CD4-positive, alpha-beta T cell treated with Interleukin-4 for 1 hour (primary cell): ENCODE measurements at regions not wholly inside any gene's neighbourhood (a gene's known extent, or its start where the extent isn't known, plus 50 kb on each side); places are given as distances from the start of the nearest gene placed in this dataset.
"Not testable (repeated sequence)": the region's sequence is repeated elsewhere in the genome, so short reads cannot be mapped to it uniquely, and the experiment has no call there.

Experiments
- DNase-seq, 2 donors: peaks; one replicate each; pipeline ENCODE4 v3.0.0-alpha.2; 2020 to 2022

DNA sequence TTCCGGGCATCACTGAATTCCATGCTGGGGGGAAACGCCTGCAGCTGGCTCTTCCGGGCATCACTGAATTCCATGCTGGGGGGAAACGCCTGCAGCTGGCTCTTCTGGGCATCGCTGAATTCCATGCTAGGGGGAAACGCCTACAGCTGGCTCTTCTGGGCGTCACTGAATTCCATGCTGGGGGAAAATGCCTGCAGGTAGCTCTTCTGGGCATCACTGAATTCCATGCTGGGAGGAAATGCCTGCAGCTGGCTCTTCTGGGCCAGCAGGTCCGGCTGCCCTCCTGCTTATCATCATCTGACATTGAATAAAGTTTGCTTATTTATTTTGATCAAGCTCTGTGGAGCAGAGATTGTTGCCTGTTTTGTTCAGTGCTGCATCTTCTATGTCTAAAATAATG, 355.1 kb downstream of the SMOC2 start:
- DNase-seq: no peak

DNA sequence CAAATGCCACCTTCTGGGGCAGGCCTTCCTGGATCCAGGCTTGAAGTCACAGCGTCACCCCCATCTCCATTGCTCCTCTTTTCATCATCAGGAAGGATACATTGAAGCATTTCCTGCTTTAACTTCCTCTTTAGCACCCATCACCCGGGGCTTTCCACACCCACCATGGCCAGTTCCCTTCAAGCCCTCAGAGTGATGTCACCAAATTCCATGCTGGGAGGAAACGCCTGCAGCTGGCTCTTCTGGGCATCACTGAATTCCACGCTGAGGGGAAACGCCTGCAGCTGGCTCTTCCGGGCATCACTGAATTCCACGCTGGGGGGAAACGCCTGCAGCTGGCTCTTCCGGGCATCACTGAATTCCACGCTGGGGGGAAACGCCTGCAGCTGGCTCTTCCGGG, 354.6 kb downstream of the SMOC2 start:
- not testable (repeated sequence) for DNase-seq

DNA sequence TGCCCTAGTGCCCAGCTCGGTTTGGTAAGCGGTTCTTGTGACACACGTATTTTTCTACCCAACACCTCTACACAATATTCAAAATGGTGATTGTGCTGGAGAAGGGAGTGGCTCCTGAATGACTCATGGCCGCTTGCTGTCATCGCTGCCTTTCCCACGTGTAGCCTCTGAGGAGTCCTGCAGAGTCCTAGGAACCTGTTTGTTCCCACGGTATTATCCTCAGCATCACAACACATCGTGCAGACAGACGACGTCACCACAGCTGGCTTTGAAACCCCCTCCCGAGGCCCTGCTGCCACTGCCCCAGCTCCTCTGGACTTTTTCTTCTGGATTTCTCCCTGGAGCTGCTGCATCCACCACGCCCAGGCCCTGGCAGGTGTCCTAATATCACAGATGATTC, 353.5 kb downstream of the SMOC2 start:
- DNase-seq: no peak

DNA sequence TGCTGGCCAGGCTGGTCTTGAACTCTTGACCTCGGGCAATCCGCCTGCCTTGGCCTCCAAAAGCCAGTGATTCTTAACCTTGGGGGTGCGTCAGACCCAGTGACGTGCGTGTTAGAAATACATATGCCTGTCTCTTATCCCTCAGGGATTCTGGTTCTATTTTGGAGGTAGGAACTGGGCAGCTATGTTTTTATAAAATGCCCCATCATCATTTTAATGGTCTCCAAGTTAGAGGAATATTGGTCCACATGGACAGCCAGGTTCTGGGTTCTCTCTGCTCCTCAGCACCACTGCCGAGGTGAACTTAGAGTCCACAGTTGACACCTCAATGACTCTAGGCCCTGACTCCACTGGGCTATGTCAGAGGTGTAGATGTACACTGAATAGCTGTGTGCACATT, 352.7 kb downstream of the SMOC2 start:
- no peak for DNase-seq

DNA sequence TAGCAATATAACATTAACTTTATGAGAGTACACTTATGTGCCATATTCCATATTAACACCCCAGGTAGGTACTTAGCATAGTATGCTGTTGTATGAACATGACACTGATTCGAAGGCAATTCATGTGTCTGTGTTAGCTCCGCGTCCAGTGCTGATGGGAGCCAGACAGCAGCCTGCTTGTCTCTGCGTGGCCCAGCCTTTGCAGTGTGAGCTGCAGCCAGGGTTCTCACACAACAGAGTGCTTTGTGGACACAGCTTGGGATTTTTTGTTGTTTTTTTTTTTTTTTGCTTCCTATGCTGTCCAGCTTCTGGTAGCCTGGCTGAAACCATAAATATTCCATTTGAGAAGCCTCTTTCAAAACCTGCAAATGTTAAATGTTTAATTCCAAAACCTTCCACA, 350.9 kb downstream of the SMOC2 start:
- no peak for DNase-seq

DNA sequence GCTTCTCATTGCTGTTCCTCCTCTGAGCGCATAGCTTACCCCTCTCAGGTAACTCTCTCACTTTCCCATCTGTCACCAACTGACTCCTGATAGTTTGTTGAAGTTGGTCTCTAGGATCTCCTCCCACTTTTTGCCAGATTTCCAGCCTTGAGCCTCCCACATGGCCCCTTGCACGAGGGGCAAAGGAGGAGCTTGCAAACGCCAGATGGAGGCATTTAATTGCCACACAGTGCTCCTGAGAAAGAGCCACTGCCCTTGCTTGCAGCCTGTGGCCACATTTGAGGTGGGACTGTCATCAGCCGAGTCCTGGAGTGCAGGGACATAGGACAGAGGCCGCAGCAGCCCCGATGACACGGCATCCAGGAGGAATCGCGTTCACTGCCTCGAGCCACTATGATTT, 348.7 kb downstream of the SMOC2 start:
- DNase-seq: no peak

DNA sequence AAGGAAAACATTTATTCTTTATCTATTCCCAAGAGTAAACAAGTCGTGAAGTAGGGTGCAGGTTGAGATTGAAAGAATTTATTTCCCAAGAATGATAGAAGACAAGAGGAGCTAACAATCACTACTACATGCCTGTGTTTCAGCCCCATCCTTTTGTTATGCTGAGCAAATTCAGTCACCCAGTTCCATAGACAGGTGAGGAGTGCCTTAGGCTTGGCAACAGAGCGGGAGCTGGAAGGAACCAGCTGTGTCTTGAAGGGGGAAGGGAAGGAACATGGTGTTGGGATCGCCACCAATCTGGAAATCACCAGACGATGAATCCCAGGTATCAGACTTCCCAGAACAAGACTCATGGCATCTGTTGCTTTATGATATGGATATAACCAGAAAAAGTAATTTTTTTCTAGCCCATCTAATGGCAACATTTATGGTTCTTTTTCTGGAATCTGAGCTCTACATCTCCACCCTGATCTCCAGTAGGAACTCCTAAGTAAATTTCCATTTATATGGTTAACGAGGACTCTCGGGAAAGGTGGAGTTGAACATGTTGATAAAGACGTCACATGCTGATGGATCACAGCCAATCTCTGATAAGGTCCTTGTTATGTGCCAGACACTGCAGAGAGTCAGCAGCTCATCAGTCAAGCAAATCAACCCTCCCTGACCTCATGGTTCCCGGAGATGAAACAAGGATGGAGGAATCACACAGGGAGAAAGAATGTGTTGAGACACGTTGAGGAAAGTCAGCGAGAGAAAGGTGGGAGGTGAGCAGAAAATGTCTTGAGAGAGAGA, 344.9 kb downstream of the SMOC2 start:
- no peak for DNase-seq

DNA sequence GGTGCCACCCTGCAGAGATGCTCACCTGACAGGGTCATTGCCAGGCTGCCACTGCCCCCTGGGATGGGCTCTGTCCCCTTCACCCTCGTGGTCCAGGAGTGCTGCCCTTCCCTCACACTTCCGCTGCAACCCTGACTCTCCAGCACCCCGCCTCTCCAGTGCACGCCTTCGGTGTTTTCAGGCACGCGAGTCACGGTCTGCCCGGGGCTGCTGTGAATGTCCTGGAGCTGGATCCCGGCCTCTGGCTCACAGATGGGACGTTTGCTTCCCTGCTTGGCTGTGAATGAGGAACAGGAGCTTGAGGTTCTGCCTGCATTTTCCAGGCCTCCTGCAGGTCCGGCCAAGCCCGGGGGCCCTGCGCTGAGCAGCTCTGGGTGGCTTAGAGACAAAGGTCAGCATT, 343.4 kb downstream of the SMOC2 start:
- no peak for DNase-seq

DNA sequence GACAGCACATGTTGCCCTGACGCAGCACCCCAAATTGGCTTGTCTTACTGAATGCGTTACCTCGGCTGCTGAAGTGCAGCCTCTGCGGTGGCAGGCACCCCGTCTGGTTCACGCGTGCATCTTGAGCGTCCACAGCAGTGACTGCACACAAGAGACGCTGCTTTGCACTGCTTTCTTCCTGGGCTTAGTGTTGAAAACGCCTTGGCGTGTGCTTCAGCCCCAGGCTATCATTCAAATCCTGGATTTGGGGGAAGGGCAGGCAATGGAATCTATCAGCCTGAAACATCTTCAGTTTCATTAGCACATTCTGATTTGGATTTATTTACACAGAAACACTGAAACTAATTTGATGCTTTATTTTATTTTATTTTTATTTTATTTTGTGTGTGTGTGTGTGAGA, 342.7 kb downstream of the SMOC2 start:
- no peak for DNase-seq

DNA sequence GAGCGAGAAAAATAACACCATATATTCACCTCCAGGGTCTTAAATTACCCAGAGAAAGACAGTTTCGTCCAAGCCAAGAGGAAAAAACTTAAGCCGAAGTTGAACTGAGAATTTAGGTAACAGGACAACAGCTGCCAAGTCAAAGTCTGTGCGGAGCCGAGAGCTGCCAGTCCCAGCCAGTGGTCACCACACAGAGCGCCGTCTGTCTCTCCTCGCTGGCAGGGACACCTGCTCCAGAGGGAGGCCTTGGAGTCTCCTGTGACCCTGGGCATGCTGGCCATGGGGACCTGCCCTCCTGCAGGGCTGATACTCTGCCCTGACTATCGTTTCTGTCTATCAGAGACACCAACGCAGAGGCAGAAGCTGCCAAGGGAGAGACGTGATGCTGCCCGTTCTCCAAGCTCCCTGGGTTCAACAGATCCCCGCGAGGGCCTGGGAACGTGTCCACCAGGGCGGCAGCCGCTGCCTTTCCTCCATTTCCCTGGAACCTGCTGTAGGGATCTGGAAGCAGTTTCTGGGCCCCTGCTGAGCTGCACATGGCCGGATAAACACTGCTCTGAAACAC, 341.3 kb downstream of the SMOC2 start:
- no peak for DNase-seq

DNA sequence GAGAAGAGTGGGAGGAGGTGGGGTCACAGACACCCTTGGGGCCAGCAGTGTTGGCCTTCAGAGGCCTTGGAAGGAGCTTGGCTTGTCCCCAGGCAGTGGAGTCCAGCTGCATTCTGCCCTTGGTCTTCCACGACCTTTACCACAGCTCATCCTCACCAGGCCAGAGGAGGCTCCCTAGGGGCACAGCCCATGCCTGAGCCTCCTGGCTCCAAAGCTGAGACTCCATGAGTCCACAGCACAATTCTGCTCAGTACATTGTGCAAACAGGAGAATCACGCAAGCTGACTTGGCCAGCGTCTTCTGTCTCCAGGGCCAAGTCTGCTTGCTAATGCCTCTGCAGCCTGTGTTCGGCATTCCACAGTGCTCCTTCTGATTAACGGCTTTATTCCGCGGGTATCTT, 337.2 kb downstream of the SMOC2 start:
- DNase-seq: no peak

DNA sequence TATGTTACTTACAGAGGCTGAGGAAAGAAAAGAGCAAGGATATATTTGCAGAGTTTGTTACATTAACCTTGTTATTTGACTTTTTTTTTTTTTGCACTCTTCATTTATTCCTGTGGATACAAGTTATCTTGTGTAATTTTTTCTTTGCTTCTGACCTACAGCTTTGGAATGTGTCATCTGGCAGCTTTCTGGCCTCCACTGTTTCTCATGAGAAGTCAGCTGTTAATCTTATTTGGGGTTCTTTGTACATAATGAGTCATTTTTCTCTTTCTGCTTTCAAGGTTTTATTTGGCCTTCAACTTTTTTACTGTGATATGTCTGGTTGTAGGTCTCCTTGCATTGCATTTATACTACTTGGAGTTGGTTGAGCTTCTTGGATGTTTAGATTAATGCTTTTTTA, 333.4 kb downstream of the SMOC2 start:
- DNase-seq: no peak

DNA sequence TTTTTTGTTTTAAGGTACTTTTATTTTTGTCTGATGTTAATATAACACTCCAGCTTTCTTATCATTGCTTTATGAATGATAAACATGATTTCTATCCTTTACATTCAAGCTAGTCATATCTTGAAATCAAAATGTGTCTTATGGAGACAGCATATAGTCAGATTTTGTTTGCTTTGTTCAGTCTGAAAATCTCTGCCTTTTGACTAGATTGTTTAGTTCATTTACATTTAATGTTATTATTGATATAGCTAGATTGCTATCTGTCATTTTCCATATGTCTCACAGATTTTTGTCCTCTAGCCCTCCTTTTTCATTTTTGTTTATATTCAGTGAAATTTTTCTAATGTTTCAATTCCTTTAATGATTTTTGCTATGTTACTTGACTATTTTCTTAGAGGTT, 332.8 kb downstream of the SMOC2 start:
- no peak for DNase-seq

DNA sequence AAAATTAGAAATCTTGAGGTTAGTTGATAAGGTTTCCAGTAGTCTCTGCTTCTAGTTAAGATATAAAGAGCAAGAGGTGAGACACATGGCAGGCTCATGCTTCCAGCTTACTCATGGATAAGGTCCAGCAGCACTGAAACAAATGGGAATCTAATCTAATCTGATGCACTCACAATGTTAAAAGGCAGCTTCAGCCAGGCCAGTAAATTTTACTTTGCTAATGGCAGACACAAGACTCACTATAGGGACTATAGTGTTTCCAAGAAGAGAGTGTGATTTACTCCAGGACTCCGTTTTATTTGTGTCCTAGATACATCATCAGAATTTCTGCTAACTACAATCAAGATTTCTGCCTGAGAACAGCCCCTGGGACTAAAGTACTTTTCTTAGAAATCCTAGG, 324.8 kb downstream of the SMOC2 start:
- DNase-seq: no peak

DNA sequence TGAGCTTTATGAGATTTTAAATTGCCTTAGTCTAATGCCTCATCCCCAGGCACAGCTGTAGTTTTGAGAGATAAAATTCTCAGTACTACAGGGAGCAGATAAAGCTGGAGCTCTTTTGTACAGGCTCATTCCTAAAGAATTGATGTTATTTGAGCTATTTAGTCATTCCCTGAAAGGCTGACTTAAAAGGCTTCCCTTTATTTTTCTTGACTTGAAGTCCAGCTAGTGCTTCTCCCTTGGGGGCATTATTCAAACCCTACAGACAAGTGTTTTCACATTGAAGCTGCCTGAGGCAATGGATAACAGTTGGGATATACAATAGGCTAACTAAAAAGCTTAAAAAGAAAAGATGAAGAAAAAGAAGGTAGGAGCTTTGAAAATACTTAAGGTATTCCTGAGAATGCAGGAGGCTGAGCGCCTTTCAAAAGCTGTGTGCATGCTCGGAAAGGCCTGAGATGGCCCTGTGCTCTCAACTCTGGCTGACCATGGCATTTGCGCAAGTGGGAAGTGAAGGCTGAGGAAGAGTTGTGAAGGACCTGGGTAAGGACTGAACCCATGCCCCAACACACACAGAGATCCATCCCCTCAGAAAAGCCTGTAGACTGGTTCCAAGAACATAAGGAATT, 315.1 kb downstream of the SMOC2 start:
- no peak for DNase-seq

DNA sequence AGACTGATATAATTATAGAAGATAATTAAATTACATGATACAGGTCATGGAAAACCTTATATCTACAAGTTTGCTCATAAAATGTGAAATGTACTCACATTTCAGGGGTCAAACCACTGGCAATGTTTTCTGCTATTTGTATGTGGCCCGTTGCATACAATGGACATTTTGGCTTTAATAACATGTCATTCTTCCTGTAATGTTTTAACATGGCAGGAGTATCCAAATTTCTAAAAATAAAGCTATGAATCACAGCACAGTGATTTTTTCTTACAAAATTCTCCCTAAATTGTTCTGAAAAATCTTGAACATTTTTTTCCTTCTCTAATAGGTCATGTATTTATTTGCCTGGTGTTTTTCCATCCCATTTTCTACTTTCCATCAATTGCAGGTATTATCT, 305.7 kb downstream of the SMOC2 start:
- DNase-seq: no peak

DNA sequence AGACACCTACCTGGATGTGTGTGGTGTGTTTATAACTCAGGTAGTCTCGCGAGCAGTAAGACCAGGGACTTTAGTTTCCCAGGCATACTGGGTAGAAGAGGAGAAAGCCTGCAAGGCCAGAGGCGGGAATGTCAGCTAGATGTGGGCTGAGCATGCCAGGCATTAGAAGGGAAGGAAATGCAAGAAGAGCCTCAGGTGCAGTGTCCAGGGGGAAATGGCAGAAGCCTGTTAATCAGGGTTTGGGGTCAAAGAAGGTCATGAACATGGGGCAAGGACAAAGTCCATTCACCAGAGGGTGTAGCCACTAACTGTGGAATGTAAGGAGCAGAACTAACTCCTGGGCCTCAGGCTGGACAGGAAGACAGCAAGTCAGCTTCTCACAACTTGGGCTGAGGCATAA, 305.0 kb downstream of the SMOC2 start:
- DNase-seq: no peak

DNA sequence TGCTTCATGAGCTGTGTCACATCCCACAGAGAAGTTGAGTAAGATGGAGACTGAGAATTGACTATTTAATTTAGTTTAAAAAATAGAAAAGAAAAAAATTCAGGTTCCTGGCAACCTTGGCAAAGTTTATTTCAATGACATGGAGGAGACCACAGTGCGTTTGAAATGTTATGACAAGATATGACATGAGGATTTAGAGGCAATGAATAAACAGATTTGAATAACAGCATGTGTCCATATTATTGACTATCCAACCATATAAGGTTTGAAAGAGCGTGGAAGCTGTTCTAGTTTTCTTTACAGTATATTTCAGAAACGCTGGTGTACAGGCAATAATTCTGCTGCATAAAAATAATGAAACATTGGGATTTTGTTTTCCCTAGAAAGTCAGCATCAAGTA, 303.9 kb downstream of the SMOC2 start:
- no peak for DNase-seq

DNA sequence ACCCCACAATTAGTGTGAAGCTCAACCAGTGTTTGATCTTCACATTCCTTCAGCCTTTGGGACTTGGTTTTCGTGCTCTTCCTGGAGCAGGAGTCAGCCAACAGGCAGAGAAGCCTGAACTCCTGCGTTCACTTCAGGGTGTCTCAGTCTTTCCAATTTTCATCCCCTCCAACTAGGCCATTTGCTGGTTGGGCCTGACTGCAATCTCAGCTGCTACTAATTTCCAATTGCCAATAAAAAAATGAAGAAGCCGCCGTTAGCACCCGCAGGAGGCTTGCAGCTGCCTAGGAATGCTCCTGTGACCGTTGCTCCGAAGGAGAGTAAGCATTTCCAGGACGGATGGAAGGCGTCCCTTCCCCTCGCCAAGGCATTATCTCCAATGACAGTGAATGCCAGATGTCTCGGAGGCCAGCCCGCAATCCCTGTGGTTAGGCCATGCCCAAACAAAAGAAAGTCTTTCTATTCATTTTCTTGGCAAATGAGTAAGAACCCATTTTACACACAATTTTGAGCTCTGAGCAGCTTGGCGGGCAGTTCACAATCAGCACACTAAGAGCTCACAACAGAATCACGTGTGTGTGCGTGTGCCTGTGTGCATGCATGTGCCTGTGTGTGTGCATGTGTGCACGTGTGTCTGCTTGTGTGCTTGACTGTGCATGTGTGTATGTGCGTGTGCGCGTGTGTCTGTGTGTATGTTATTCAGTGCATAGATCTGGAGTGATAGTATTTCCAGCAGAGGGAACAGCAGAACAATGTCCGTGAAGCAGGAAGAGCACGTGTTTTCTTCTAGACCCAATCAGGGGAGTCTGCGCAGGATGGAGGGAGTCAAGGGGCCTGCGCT, 301.2 kb downstream of the SMOC2 start:
- no peak for DNase-seq

DNA sequence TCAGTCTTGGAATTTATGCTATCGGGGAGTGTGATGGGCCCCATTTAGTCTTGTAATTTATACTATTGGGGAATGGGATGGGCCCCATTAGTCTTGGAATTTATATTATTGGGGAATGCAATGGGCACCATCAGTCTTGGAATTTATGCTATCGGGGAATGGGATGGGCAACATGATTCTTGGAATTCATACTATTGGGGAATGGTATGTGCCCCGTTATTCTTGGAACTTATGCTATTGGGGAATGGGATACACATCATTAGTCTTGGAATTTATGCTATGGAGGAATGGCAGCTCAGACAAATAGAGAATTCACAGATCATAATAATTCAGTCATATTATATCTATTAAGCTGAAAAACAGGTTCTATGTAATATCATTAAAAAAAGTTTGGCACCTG, 300.3 kb downstream of the SMOC2 start:
- no peak for DNase-seq

DNA sequence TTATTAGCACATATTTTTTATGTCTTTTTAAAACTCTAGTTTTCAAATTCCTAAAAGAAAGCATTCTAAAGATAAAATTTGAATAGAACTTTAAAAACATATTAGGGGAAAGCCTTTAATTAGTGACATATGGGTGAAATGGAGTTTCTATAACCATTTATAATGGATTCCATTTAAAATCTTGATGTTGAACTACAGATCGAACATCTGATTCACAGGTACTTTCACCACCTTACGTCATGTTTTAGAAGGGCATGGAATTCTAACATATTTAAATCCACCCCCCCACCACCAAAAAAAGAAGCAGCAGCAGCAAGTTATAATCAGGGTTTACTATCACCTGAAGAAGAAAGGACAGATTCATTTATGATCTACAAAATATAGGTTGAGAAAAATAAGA, 298.4 kb downstream of the SMOC2 start:
- no peak for DNase-seq

DNA sequence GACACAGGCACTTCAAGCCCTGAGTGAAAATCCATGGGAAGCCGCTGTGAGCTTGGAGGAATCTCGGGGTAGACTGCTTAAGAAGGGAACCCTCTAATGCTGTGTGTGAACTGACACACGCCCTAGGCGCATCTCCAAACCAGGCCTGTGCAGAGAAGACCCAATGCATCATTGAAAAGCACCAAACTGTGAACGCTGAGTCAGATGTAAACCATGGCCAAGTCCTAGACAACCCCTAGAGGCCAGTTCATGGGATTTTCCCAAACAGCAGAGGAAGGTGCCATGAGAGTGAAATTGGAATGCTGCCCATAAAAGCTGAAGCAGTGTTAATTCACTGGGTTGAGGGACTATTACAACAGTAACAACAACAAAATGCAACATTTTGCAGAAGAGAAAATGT, 296.5 kb downstream of the SMOC2 start:
- DNase-seq: no peak

DNA sequence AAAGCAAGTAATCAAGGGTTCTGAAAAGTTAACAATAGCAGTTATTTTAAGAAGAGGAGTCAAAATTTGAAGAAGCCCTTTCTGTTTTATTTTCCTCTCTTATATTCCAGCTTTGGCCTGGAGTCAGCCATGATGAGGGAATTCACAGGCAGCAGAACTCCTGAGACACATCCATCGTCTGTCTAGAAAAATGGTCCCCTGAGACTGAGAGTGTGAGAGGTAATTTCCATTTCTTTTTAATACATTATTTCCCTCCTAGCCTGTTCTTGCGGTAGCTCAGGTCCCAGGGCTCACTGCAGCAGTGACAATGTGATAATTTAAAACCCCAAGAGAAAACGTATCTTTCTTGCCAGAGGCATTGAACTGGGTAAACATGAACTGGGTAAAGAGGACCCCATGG, 296.0 kb downstream of the SMOC2 start:
- DNase-seq: no peak

DNA sequence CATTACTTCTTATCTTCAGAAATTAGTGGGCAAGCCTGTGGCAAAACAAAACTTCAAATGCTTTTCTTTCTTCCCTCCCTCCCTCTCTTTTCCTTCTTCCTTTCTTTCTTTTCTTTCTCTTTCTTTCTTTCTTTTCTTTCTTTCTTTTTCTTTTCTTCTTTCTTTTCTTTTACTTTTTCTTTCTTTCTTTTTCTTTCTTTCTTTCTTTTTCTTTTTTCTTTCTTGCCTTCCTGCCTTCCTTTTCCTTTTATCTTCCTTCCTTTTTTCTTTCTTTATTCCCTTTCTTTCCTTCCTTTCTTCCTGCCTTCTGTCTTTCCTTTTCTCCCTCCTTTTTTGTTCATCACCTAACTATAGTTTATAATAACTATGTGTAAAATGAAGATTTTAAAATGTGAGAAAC, 295.1 kb downstream of the SMOC2 start:
- no peak for DNase-seq
